ENCODE measurements at regions not wholly inside any gene's neighbourhood (a gene's known extent, or its start where the extent isn't known, plus 50 kb on each side); places are given as distances from the start of the nearest gene placed in this dataset.

GRCh38 chrX:145178268-145178667 lies 69.0 kb upstream of the SPANXN1 start:
- H2AFZ ChIP-seq (ENCODE audit: low read length) = no peak overlapping the region

More at GRCh38 chrX:145178268-145178667, 69.0 kb upstream of the SPANXN1 start:
- Histone ChIP-seq H3K79me1 (ENCODE audit: low read depth, low read length) (no peaks in the 10 kb centered on the region), H3K4me2 (ENCODE audit: insufficient read depth in 1 of 2, low read depth in 2 of 2, low read length in 2 of 2) (no peak overlapping the region), H3K18ac (ENCODE audit: extremely low read depth, low read length) (no peak overlapping the region), H2BK12ac (ENCODE audit: low read depth, low read length) (no peak overlapping the region), H3K36me3 (ENCODE audit: control insufficient read depth in 2 of 4, insufficient read depth in 4 of 4, low read length in 3 of 4) (no peaks in the 10 kb centered on the region), H3K4me3 (ENCODE audit: extremely low read depth in 1 of 4, insufficient read depth in 2 of 4, low read depth in 3 of 4, low read length in 4 of 4) (no peak overlapping the region), H2AK5ac (ENCODE audit: low read depth, low read length) (no peak overlapping the region), H2BK120ac (replicated peaks; ENCODE audit: low read depth, low read length) (no peak overlapping the region), H3K23ac (ENCODE audit: insufficient read length) (no peak overlapping the region), H3K9me3 (ENCODE audit: insufficient read depth in 2 of 2, low read depth in 1 of 2, low read length in 1 of 2) (no peaks in the 10 kb centered on the region), H3K56ac (replicated peaks; ENCODE audit: insufficient read length, low read depth, low read length) (no peak overlapping the region), H3K4ac (replicated peaks; ENCODE audit: insufficient read length, low read depth, low read length) (no peak overlapping the region), H4K20me1 (replicated peaks in 1 of 2; ENCODE audit: control insufficient read depth in 1 of 2, insufficient read depth in 2 of 2, low read length in 2 of 2) (no peaks in the 10 kb centered on the region), H2BK5ac (ENCODE audit: low read depth, low read length) (no peak overlapping the region), H4K91ac (replicated peaks; ENCODE audit: insufficient read length, low read length) (no peak overlapping the region), H2BK15ac (ENCODE audit: low read length) (no peak overlapping the region), H3K27me3 (replicated peaks in 1 of 4; ENCODE audit: control insufficient read depth in 3 of 4, extremely low read depth in 1 of 4, insufficient read depth in 3 of 4, low read length in 3 of 4) (no peaks in the 10 kb centered on the region), H3K23me2 (ENCODE audit: low read depth, low read length) (no peaks in the 10 kb centered on the region), H3K14ac (ENCODE audit: insufficient read length) (no peak overlapping the region), H3K9ac (replicated peaks in 1 of 4; ENCODE audit: extremely low read depth in 1 of 4, low read depth in 3 of 4, low read length in 3 of 4) (no peak overlapping the region), H3K4me1 (replicated peaks in 1 of 4; ENCODE audit: control insufficient read depth in 3 of 4, insufficient read depth in 4 of 4, low read length in 3 of 4) (no peaks in the 10 kb centered on the region), H4K8ac (ENCODE audit: extremely low read depth, insufficient read depth, low read length) (no peak overlapping the region), H3K27ac (ENCODE audit: low read depth, low read length) (no peak overlapping the region), H2BK20ac (ENCODE audit: low read length) (no peak overlapping the region), H3K79me2 (ENCODE audit: control insufficient read depth in 1 of 2, insufficient read depth in 2 of 2, low read length in 2 of 2) (no peaks in the 10 kb centered on the region), H4K5ac (ENCODE audit: insufficient read length, low read depth, low read length) (no peak overlapping the region)
- ChIA-PET POLR2A (ENCODE audit: partially characterized antibody) (no interaction called here), CTCF (ENCODE audit: partially characterized antibody) (no interaction called here)
- TF ChIP-seq SIX5 (IDR thresholded peaks at IDR 0.05; ENCODE audit: low read depth, low read length) (no peak), SP1 (IDR thresholded peaks at IDR 0.05; ENCODE audit: low read depth, low read length) (no peak), ATF3 (IDR thresholded peaks at IDR 0.05; ENCODE audit: insufficient read depth, low read depth, low read length) (no peak), RXRA (IDR thresholded peaks at IDR 0.05; ENCODE audit: insufficient read depth, low read depth, low read length) (no peak), YY1 (IDR thresholded peaks at IDR 0.05; ENCODE audit: low read depth, low read length) (no peak), HDAC2 (IDR thresholded peaks at IDR 0.05; ENCODE audit: borderline replicate concordance in 1 of 2, low read depth in 2 of 2, low read length in 2 of 2) (no peak), TEAD4 (IDR thresholded peaks at IDR 0.05; ENCODE audit: low read depth, low read length) (no peak), SUZ12 (IDR thresholded peaks at IDR 0.05; ENCODE audit: low read length) (no peak), CBX5 (IDR thresholded peaks at IDR 0.05; ENCODE audit: low read depth, low read length) (no peak), GTF2F1 (IDR thresholded peaks at IDR 0.05; ENCODE audit: borderline replicate concordance, low read depth, low read length) (no peak), RNF2 (IDR thresholded peaks at IDR 0.05; ENCODE audit: borderline replicate concordance, low read depth, low read length, missing control alignments, poor library complexity, severe bottlenecking) (no peak), MAFK (IDR thresholded peaks at IDR 0.05; ENCODE audit: low read depth, low read length) (no peak)
- FAIRE-seq (no peak), DNase-seq (ENCODE audit: low read depth in 1 of 2, low spot score in 2 of 2) (no peak)

Data from H1 (cell line).